ENCODE measurements at regions not wholly inside any gene's neighbourhood (a gene's known extent, or its start where the extent isn't known, plus 50 kb on each side); places are given as distances from the start of the nearest gene placed in this dataset.

GRCh38 chr7:24428676-24429075 is 144.6 kb upstream of the PALS2 start:
- H3K4me1 ChIP-seq (replicated peaks in 1 of 2), result no peaks in the 10 kb centered on the region
- H3K27me3 ChIP-seq, result no peaks in the 10 kb centered on the region
- intact Hi-C loops (cut with DNase I), result no loop called here
- DNase-seq, result no peak
- H3K27ac ChIP-seq, result no peak overlapping the region
- no peak overlapping the region for H3K4me3 ChIP-seq
- no peaks in the 10 kb centered on the region for H3K9me3 ChIP-seq (replicated peaks in 1 of 3)
- WGBS, 4 donors, result 43 to 60% (median 51%) methylated on average over 3 of the region's 3 CpGs
- no peak for TF ChIP-seq CTCF (IDR thresholded peaks at IDR 0.05)
- TF ChIP-seq POLR2A (IDR thresholded peaks at IDR 0.05), result no peak
- no peaks in the 10 kb centered on the region for H3K36me3 ChIP-seq (replicated peaks in 1 of 2)

GRCh38 chr7:24432677-24433076 is 140.6 kb upstream of the PALS2 start:
- Histone ChIP-seq H3K9me3 (replicated peaks in 1 of 3) (no peaks in the 10 kb centered on the region), H3K27me3 (no peaks in the 10 kb centered on the region), H3K27ac (no peak overlapping the region), H3K4me1 (replicated peaks in 1 of 2) (no peaks in the 10 kb centered on the region), H3K4me3 (no peak overlapping the region), H3K36me3 (replicated peaks in 1 of 2) (no peaks in the 10 kb centered on the region)
- 92 to 97% (median 94%) methylated on average over 13 to 30 of the region's 30 CpGs for WGBS, 4 donors
- intact Hi-C loops (cut with DNase I), result no loop called here
- TF ChIP-seq POLR2A (IDR thresholded peaks at IDR 0.05) (no peak), CTCF (IDR thresholded peaks at IDR 0.05) (no peak)
- no peak for DNase-seq

GRCh38 chr7:24434972-24435371 is 138.3 kb upstream of the PALS2 start:
- H3K4me3 ChIP-seq, result no peak overlapping the region
- H3K27ac ChIP-seq, result no peak overlapping the region
- H3K9me3 ChIP-seq (replicated peaks in 1 of 3), result no peaks in the 10 kb centered on the region
- no peaks in the 10 kb centered on the region for H3K36me3 ChIP-seq (replicated peaks in 1 of 2)
- TF ChIP-seq POLR2A (IDR thresholded peaks at IDR 0.05), result no peak
- TF ChIP-seq CTCF (IDR thresholded peaks at IDR 0.05), result no peak
- no peak for DNase-seq
- no peaks in the 10 kb centered on the region for H3K4me1 ChIP-seq (replicated peaks in 1 of 2)
- H3K27me3 ChIP-seq, result no peaks in the 10 kb centered on the region
- intact Hi-C loops (cut with DNase I), result no loop called here
- WGBS, 4 donors, result 55 to 71% (median 57%) methylated on average over 4 of the region's 4 CpGs

GRCh38 chr7:24436131-24436920 is 136.9 kb upstream of the PALS2 start:
- DNase-seq, result no peak
- intact Hi-C loops (cut with DNase I), result no loop called here

More at GRCh38 chr7:24436131-24436920, 136.9 kb upstream of the PALS2 start:
- H3K27me3 ChIP-seq, result no peaks in the 10 kb centered on the region
- no peak overlapping the region for H3K4me3 ChIP-seq
- no peaks in the 10 kb centered on the region for H3K4me1 ChIP-seq (replicated peaks in 1 of 2)
- 82 to 87% (median 85%) methylated on average over 2 of the region's 2 CpGs for WGBS, 4 donors
- H3K27ac ChIP-seq, result no peak overlapping the region
- H3K9me3 ChIP-seq (replicated peaks in 1 of 3), result no peaks in the 10 kb centered on the region
- H3K36me3 ChIP-seq (replicated peaks in 1 of 2), result no peaks in the 10 kb centered on the region
- TF ChIP-seq CTCF (IDR thresholded peaks at IDR 0.05), result no peak
- TF ChIP-seq POLR2A (IDR thresholded peaks at IDR 0.05), result no peak
